ENCODE measurements at regions not wholly inside any gene's neighbourhood (a gene's known extent, or its start where the extent isn't known, plus 50 kb on each side); places are given as distances from the start of the nearest gene placed in this dataset.

GRCh38 chr3:103173940-103174339, 739.1 kb downstream of the ZPLD1 start:
- DNase-seq (no peak), ATAC-seq (no peak)
- TF ChIP-seq, protein P1, sequence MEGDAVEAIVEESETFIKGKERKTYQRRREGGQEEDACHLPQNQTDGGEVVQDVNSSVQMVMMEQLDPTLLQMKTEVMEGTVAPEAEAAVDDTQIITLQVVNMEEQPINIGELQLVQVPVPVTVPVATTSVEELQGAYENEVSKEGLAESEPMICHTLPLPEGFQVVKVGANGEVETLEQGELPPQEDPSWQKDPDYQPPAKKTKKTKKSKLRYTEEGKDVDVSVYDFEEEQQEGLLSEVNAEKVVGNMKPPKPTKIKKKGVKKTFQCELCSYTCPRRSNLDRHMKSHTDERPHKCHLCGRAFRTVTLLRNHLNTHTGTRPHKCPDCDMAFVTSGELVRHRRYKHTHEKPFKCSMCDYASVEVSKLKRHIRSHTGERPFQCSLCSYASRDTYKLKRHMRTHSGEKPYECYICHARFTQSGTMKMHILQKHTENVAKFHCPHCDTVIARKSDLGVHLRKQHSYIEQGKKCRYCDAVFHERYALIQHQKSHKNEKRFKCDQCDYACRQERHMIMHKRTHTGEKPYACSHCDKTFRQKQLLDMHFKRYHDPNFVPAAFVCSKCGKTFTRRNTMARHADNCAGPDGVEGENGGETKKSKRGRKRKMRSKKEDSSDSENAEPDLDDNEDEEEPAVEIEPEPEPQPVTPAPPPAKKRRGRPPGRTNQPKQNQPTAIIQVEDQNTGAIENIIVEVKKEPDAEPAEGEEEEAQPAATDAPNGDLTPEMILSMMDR (IDR thresholded peaks at IDR 0.05) = no peak
- TF ChIP-seq POLR2A (IDR thresholded peaks at IDR 0.05) = no peak
- H3K27me3 ChIP-seq = no peaks in the 10 kb centered on the region
- no peaks in the 10 kb centered on the region for H3K36me3 ChIP-seq (replicated peaks in 1 of 2; ENCODE audit: insufficient read depth in 1 of 2, low read depth in 2 of 2)
- H3K9me3 ChIP-seq = no peaks in the 10 kb centered on the region
- H3K4me3 ChIP-seq = no peak overlapping the region
- no peaks in the 10 kb centered on the region for H3K4me1 ChIP-seq
- intact Hi-C loops (cut with DNase I) = no loop called here
- 82 to 86% methylated on average over 1 of the region's 1 CpG for WGBS, 2 donors
- no peak overlapping the region for H3K27ac ChIP-seq

- Histone ChIP-seq H3K27ac (no peak overlapping the region), H3K4me3 (no peak overlapping the region), H3K27me3 (no peaks in the 10 kb centered on the region), H3K36me3 (replicated peaks in 1 of 2; ENCODE audit: insufficient read depth in 1 of 2, low read depth in 2 of 2) (no peaks in the 10 kb centered on the region), H3K4me1 (no peaks in the 10 kb centered on the region), H3K9me3 (no peaks in the 10 kb centered on the region)
- intact Hi-C loops (cut with DNase I) = no loop called here
- TF ChIP-seq POLR2A (IDR thresholded peaks at IDR 0.05) = no peak
- TF ChIP-seq, protein P1 (IDR thresholded peaks at IDR 0.05) = no peak
- ATAC-seq (no peak), DNase-seq (no peak)
These were observed 746.3 kb downstream of the ZPLD1 start for GRCh38 chr3:103181160-103181559.

DNA sequence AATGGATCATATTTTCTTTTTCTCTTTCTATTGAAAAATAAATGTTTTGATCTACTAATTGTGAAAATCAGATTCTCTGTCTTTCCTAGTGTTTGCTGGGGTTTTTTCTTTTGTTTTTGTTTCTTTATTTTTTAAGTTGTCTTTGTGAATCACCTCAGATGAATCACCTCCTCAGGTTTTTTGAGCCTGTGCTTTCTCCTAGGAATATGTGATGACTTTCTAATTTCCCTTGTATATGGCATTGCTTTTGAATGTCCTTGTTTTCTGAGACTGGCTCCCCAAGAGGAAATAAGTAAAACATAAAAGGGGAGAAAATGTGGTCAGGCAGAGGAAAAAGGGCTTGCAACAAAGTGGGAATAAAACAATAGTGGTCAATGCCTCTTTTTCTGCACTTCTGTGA, 750.0 kb downstream of the ZPLD1 start:
- H3K27ac ChIP-seq = no peak overlapping the region
- intact Hi-C loops (cut with DNase I) = no loop called here
- no peak for ATAC-seq
- H3K36me3 ChIP-seq (replicated peaks in 1 of 2; ENCODE audit: insufficient read depth in 1 of 2, low read depth in 2 of 2) = no peaks in the 10 kb centered on the region
- no peak overlapping the region for H3K4me3 ChIP-seq
- DNase-seq = no peak
- no peaks in the 10 kb centered on the region for H3K9me3 ChIP-seq
- TF ChIP-seq, protein P1 (IDR thresholded peaks at IDR 0.05) = no peak
- no peak for TF ChIP-seq POLR2A (IDR thresholded peaks at IDR 0.05)
- H3K4me1 ChIP-seq = no peaks in the 10 kb centered on the region
- no peaks in the 10 kb centered on the region for H3K27me3 ChIP-seq

GRCh38 chr3:103189941-103190340, 755.1 kb downstream of the ZPLD1 start:
- H3K27me3 ChIP-seq = no peaks in the 10 kb centered on the region
- no peaks in the 10 kb centered on the region for H3K9me3 ChIP-seq
- no peak for ATAC-seq
- DNase-seq = no peak
- TF ChIP-seq, protein P1 (IDR thresholded peaks at IDR 0.05) = no peak
- no peak for TF ChIP-seq POLR2A (IDR thresholded peaks at IDR 0.05)
- H3K36me3 ChIP-seq (replicated peaks in 1 of 2; ENCODE audit: insufficient read depth in 1 of 2, low read depth in 2 of 2) = no peaks in the 10 kb centered on the region
- no peaks in the 10 kb centered on the region for H3K4me1 ChIP-seq
- intact Hi-C loops (cut with DNase I) = no loop called here
- no peak overlapping the region for H3K27ac ChIP-seq
- no peak overlapping the region for H3K4me3 ChIP-seq

DNA sequence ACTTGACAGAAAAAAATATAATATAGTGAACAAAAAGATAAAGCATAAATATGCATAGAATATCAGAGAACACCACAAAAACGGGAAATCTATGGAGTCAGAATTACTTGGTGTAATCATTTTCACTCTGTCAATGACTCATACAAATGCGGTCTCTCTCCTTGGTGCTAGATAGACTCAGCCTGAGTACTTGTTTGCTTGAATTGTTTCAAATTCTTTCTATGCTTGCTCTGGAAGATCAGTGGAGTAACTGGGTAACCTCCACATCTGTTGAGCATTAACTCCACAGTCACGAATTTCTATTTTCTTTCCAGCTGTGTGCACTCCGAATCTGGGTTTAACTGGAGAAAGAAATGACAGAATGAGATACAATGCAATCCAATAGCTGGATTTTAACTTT, 760.4 kb downstream of the ZPLD1 start:
- H3K27me3 ChIP-seq = no peaks in the 10 kb centered on the region
- no peak for TF ChIP-seq POLR2A (IDR thresholded peaks at IDR 0.05)
- TF ChIP-seq, protein P1 (IDR thresholded peaks at IDR 0.05) = no peak
- intact Hi-C loops (cut with DNase I) = no loop called here
- 36 to 47% methylated on average over 4 of the region's 4 CpGs for WGBS, 2 donors
- H3K4me3 ChIP-seq = no peak overlapping the region
- ATAC-seq (no peak), DNase-seq (no peak)
- no peaks in the 10 kb centered on the region for H3K4me1 ChIP-seq
- H3K9me3 ChIP-seq = no peaks in the 10 kb centered on the region
- no peak overlapping the region for H3K27ac ChIP-seq
- H3K36me3 ChIP-seq (replicated peaks in 1 of 2; ENCODE audit: insufficient read depth in 1 of 2, low read depth in 2 of 2) = no peaks in the 10 kb centered on the region

Data from body of pancreas (tissue), 4 donors.